ENCODE measurements at regions not wholly inside any gene's neighbourhood (a gene's known extent, or its start where the extent isn't known, plus 50 kb on each side); places are given as distances from the start of the nearest gene placed in this dataset.

DNA sequence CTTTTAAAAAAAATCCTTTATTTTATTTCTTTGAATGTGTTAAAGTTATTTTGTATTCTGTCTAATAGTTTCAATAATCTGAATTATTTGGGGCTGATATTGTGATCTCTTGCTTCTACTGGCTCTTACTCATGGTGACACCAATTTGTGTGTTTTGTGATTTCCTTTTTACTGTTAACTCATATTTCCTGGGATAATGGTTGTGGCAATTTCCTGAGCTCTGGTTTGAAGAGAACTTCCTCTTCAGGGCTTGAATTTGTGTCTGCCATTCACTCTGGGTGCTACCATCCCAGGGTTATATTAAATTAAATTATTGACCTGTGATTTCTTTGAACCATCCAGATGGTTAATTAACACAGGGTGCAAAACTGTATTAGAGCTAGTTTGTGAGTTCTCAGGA is 60.4 kb upstream of the RNF7 start:
- H3K36me3 ChIP-seq (ENCODE audit: control insufficient read depth, insufficient read depth, low read length): no peaks in the 10 kb centered on the region
- no peak overlapping the region for H3K4me3 ChIP-seq
- ChIA-PET CTCF (ENCODE audit: low intra/inter-chr PET ratio) (no interaction called here), POLR2A (interaction anchor here (1.0 kb wide), 1 partner anchor 200 kb away, joined by 3 read pairs; no protein-coding TSS in a partner anchor)
- FAIRE-seq (no peak), ATAC-seq (no peak), DNase-seq (ENCODE audit: extremely low read depth in 1 of 4, low spot score in 3 of 4) (no peak)
- intact Hi-C loops (cut with micrococcal nuclease) (no loop called here), in situ Hi-C loops (cut with MboI) (no loop called here)
- peaks cover 4 to 16% of the 10 kb centered on the region in 2 experiments; a peak in 4 of 5 replicates for H3K4me1 ChIP-seq (replicated peaks in 1 of 2; ENCODE audit: control insufficient read depth in 2 of 2, insufficient read depth in 2 of 2, low read length in 2 of 2)
- H3K79me2 ChIP-seq (ENCODE audit: control insufficient read depth, insufficient read depth, low read length): no peaks in the 10 kb centered on the region
- no peaks in the 10 kb centered on the region for H3K27me3 ChIP-seq (ENCODE audit: control insufficient read depth in 2 of 2, insufficient read depth in 2 of 2, low read length in 2 of 2)
- no peak overlapping the region for H2AFZ ChIP-seq (ENCODE audit: low read depth, low read length)
- no peaks in the 10 kb centered on the region for H3K9me1 ChIP-seq (ENCODE audit: control insufficient read depth, insufficient read depth, low read length)
- BruUV-seq (replicated peaks): no TSS peak
- H3K9ac ChIP-seq (ENCODE audit: insufficient read depth in 1 of 2, low read depth in 2 of 2, low read length in 2 of 2): no peak overlapping the region
- no peak overlapping the region for H3K27ac ChIP-seq (ENCODE audit: extremely low read depth, low read depth, low read length)
- no peak overlapping the region for H3K4me2 ChIP-seq (ENCODE audit: insufficient read depth, low read length)
- H4K20me1 ChIP-seq (replicated peaks; ENCODE audit: control insufficient read depth, insufficient read depth, low read length): no peaks in the 10 kb centered on the region
- H3K9me3 ChIP-seq (replicated peaks; ENCODE audit: control insufficient read depth, insufficient read depth, low read depth, low read length): no peaks in the 10 kb centered on the region
- TF ChIP-seq CBX5 (IDR thresholded peaks at IDR 0.05; ENCODE audit: borderline replicate concordance, low read depth): no peak
- no peak for TF ChIP-seq HDAC2 (IDR thresholded peaks at IDR 0.05)
- TF ChIP-seq CHD1 (IDR thresholded peaks at IDR 0.05; ENCODE audit: low read length): no peak
- no peak for TF ChIP-seq PPARD (CRISPR knock-in tag; IDR thresholded peaks at IDR 0.05)
- TF ChIP-seq, protein P1, sequence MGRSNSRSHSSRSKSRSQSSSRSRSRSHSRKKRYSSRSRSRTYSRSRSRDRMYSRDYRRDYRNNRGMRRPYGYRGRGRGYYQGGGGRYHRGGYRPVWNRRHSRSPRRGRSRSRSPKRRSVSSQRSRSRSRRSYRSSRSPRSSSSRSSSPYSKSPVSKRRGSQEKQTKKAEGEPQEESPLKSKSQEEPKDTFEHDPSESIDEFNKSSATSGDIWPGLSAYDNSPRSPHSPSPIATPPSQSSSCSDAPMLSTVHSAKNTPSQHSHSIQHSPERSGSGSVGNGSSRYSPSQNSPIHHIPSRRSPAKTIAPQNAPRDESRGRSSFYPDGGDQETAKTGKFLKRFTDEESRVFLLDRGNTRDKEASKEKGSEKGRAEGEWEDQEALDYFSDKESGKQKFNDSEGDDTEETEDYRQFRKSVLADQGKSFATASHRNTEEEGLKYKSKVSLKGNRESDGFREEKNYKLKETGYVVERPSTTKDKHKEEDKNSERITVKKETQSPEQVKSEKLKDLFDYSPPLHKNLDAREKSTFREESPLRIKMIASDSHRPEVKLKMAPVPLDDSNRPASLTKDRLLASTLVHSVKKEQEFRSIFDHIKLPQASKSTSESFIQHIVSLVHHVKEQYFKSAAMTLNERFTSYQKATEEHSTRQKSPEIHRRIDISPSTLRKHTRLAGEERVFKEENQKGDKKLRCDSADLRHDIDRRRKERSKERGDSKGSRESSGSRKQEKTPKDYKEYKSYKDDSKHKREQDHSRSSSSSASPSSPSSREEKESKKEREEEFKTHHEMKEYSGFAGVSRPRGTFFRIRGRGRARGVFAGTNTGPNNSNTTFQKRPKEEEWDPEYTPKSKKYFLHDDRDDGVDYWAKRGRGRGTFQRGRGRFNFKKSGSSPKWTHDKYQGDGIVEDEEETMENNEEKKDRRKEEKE (IDR thresholded peaks at IDR 0.05; ENCODE audit: borderline replicate concordance in 1 of 2, control insufficient read depth in 1 of 2, low read depth in 2 of 2, low read length in 1 of 2): no peak
- no peak for TF ChIP-seq KDM1A (IDR thresholded peaks at IDR 0.05)
- TF ChIP-seq ZBTB12 (CRISPR knock-in tag; IDR thresholded peaks at IDR 0.05): no peak
- no peak for TF ChIP-seq PHB (CRISPR knock-in tag; IDR thresholded peaks at IDR 0.05)
